Lower leg skin (tissue), 4 donors: ENCODE measurements at regions not wholly inside any gene's neighbourhood (a gene's known extent, or its start where the extent isn't known, plus 50 kb on each side); places are given as distances from the start of the nearest gene placed in this dataset.

Experiments used
- DNase-seq, 2 donors: peaks; one replicate each; pipeline ENCODE4 v3.0.0-alpha.2; 2019; ENCODE audit warnings: low spot score in 2 of 2
- H3K4me3 ChIP-seq: fragments of 200-600 bp; sonication (generic); 2 replicates; pipeline ENCODE4 v1.5.1; 2017; ENCODE audit warnings: mild to moderate bottlenecking, low read depth; ENCODE audit not compliant: poor library complexity, severe bottlenecking
- POLR2A ChIP-seq, 2 donors: fragments of 450-650 bp; IDR thresholded peaks; one replicate each; pipeline ENCODE4 v1.6.1; 2016 to 2017; ENCODE audit warnings: antibody characterized with exemption in 2 of 2, mild to moderate bottlenecking in 1 of 2, moderate library complexity in 1 of 2
- WGBS, 2 donors: methylation state at CpG; one replicate each; pipeline ENCODE4 v1.1.5; 2018; 5-methylcytosine and 5-hydroxymethylcytosine counted together
- intact Hi-C: fragments of 100-400 bp; cut with DNase I; formaldehyde crosslinking; loops from one replicate; pipeline ENCODE4 v1.15.0; 2023; ENCODE audit warnings: low total_unique reads
- TF ChIP-seq, protein P1 (sequence below), 3 donors: fragments of 450-650 bp; IDR thresholded peaks; one replicate each; pipeline ENCODE4 v1.5.1; 2016; ENCODE audit warnings: antibody characterized with exemption in 3 of 3, mild to moderate bottlenecking in 3 of 3, moderate library complexity in 2 of 3

- TF ChIP-seq POLR2A (IDR thresholded peaks at IDR 0.05): no peak
- TF ChIP-seq, protein P1, sequence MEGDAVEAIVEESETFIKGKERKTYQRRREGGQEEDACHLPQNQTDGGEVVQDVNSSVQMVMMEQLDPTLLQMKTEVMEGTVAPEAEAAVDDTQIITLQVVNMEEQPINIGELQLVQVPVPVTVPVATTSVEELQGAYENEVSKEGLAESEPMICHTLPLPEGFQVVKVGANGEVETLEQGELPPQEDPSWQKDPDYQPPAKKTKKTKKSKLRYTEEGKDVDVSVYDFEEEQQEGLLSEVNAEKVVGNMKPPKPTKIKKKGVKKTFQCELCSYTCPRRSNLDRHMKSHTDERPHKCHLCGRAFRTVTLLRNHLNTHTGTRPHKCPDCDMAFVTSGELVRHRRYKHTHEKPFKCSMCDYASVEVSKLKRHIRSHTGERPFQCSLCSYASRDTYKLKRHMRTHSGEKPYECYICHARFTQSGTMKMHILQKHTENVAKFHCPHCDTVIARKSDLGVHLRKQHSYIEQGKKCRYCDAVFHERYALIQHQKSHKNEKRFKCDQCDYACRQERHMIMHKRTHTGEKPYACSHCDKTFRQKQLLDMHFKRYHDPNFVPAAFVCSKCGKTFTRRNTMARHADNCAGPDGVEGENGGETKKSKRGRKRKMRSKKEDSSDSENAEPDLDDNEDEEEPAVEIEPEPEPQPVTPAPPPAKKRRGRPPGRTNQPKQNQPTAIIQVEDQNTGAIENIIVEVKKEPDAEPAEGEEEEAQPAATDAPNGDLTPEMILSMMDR (IDR thresholded peaks at IDR 0.05): no peak
- DNase-seq: peak in 1 of 2 donors; percentile 43
- intact Hi-C loops: loop anchor here (10.0 kb wide), 1 partner anchor 631 kb away; no protein-coding TSS in a partner anchor
- 79 to 81% methylated on average over 7 of the region's 7 CpGs for WGBS, 2 donors
- no peak overlapping the region for H3K4me3 ChIP-seq
Observed at GRCh38 chr15:98443526-98443925, 204.8 kb upstream of the IGF1R start.

DNA sequence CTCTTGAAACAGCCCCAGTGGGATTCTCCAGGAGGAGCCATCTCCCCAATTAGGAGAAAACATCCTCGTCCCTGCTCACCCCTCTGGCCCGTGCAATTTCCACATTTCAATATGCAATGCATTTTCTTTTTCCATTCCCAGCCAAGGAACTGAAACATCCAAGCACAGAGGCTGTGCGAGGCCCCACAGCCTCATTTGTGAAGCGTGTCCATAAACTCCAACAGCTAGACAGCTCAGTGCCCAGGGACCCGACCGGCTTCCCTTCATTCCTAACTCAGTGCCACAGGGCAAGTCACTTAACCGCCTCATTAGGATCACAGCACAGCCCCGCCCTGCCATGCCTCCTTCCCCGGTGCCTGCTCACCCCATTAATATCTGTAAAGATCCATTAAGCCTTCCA lies 204.2 kb upstream of the IGF1R start:
- DNase-seq: peak in 1 of 2 donors; percentile 53
- 27 to 38% methylated on average over 9 of the region's 9 CpGs for WGBS, 2 donors
- intact Hi-C loops: loop anchor here (10.0 kb wide), 1 partner anchor 631 kb away; no protein-coding TSS in a partner anchor
- H3K4me3 ChIP-seq: no peak overlapping the region
- TF ChIP-seq, protein P1 (IDR thresholded peaks at IDR 0.05): no peak
- no peak for TF ChIP-seq POLR2A (IDR thresholded peaks at IDR 0.05)

DNA sequence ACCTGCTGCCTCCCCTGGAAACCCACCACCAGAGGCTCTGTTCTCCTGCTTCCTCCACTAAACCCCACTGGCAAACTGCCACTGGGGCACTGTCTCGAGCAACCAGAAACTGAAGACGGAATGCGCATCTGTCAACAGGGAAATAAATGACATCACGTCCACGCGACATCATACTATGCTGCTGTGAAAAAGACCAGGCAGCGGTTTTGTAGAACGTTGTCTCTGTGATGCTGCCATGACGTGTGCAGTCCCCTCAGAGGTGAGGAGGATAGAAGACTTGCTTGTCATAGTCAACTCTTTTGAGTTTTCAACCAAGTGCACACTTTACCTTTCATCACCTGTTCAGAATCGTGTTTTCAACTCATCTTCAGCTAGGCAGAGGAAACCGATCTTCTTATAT lies 203.0 kb upstream of the IGF1R start:
- TF ChIP-seq, protein P1 (IDR thresholded peaks at IDR 0.05): no peak
- no peak for TF ChIP-seq POLR2A (IDR thresholded peaks at IDR 0.05)
- intact Hi-C loops: loop anchor here (10.0 kb wide), 1 partner anchor 629 kb away; no protein-coding TSS in a partner anchor
- WGBS, 2 donors: 81 to 82% methylated on average over 11 of the region's 11 CpGs
- DNase-seq: no peak
- no peak overlapping the region for H3K4me3 ChIP-seq

DNA sequence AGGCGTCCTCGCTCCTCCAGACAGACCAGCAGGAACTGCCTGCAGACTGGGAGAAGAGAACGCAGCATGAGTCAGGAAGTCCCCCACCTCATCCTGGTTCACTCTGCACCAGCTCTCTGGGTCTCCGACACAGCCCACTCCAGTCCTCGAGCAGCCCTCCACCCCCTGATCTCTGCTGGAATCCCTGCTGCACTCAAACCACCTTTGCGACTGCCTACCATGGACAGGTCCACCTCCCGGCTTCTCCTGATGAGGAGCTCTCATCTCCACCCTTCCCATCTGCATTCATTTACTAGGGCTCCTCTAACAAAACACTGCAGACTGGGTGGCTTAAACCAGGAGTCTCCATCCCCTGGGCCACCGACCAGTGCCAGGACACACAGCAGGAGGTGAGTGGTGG lies 202.3 kb upstream of the IGF1R start:
- TF ChIP-seq POLR2A (IDR thresholded peaks at IDR 0.05): no peak
- TF ChIP-seq, protein P1 (IDR thresholded peaks at IDR 0.05): no peak
- intact Hi-C loops: loop anchor here (10.0 kb wide), 1 partner anchor 629 kb away; no protein-coding TSS in a partner anchor
- no peak for DNase-seq
- WGBS, 2 donors: 81 to 84% methylated on average over 8 of the region's 8 CpGs
- H3K4me3 ChIP-seq: no peak overlapping the region

DNA sequence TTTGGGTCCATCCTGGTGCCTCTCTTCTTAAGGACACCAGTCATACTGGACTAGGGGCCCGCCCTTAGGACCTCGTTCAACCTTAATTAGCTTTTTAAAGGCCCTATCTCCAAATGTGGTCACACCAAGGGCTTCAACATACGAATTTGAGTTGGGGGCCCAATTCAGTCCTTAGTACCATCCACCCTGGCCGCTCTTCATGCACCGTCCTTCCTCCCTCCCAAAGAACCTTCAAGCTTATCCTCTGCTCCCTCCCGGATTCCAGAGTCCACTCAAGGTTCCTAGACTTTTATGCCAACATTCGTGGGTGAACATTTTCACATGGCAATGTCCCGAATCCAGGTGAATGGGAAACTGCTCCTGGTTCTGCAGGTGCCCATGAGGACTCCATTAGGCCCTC lies 201.3 kb upstream of the IGF1R start:
- WGBS, 2 donors: 77 to 80% methylated on average over 8 of the region's 8 CpGs
- intact Hi-C loops: loop anchor here (10.0 kb wide), 1 partner anchor 628 kb away; no protein-coding TSS in a partner anchor
- no peak overlapping the region for H3K4me3 ChIP-seq
- TF ChIP-seq, protein P1 (IDR thresholded peaks at IDR 0.05): no peak
- no peak for TF ChIP-seq POLR2A (IDR thresholded peaks at IDR 0.05)
- DNase-seq: no peak

DNA sequence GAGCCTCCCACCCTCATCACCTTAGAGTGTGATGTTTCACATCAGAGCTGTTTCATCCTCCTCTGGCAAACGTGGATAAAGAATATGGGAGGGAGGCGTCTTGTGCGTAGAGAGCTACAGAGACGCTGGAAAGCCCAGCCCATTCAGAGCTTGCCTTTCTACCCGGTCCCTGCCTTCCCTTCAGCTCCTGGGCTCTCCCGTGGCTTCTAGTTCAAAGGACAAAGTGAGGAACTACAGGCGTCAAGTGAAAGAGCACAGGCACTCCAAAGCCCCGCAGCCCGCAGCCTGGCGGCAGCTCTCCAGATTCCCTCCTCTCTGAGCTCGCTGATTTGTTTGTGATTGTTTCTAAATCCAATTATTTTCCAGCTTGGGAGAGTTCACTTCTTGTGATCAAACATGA lies 197.1 kb upstream of the IGF1R start:
- no peak for DNase-seq
- no peak overlapping the region for H3K4me3 ChIP-seq
- intact Hi-C loops: no loop called here
- 68 to 73% methylated on average over 11 of the region's 11 CpGs for WGBS, 2 donors
- TF ChIP-seq, protein P1 (IDR thresholded peaks at IDR 0.05): no peak
- no peak for TF ChIP-seq POLR2A (IDR thresholded peaks at IDR 0.05)
